A673 (cell line): ENCODE measurements at regions not wholly inside any gene's neighbourhood (a gene's known extent, or its start where the extent isn't known, plus 50 kb on each side); places are given as distances from the start of the nearest gene placed in this dataset.

Source experiments
- EZH2 ChIP-seq: fragments of 200-600 bp; sonication (generic); IDR thresholded peaks from 2 replicates; pipeline ENCODE4 v1.6.1; 2017; ENCODE audit warnings: borderline replicate concordance, low read depth, mild to moderate bottlenecking, mixed read lengths, antibody characterized with exemption, low read length; ENCODE audit not compliant: poor library complexity, severe bottlenecking
- TF ChIP-seq, protein P1 (sequence below): fragments of 300-800, 200-600 bp; sonication (generic); conservative IDR thresholded peaks from 2 replicates; pipeline ENCODE4 v1.5.1; 2017; ENCODE audit warnings: low read depth, mild to moderate bottlenecking, antibody characterized with exemption, low read length, moderate library complexity, mixed read lengths

GRCh38 chr1:5297886-5298239 is 643.5 kb downstream of the AJAP1 start:
- TF ChIP-seq, protein P1, sequence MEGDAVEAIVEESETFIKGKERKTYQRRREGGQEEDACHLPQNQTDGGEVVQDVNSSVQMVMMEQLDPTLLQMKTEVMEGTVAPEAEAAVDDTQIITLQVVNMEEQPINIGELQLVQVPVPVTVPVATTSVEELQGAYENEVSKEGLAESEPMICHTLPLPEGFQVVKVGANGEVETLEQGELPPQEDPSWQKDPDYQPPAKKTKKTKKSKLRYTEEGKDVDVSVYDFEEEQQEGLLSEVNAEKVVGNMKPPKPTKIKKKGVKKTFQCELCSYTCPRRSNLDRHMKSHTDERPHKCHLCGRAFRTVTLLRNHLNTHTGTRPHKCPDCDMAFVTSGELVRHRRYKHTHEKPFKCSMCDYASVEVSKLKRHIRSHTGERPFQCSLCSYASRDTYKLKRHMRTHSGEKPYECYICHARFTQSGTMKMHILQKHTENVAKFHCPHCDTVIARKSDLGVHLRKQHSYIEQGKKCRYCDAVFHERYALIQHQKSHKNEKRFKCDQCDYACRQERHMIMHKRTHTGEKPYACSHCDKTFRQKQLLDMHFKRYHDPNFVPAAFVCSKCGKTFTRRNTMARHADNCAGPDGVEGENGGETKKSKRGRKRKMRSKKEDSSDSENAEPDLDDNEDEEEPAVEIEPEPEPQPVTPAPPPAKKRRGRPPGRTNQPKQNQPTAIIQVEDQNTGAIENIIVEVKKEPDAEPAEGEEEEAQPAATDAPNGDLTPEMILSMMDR = no peak
- TF ChIP-seq EZH2 = no peak
